ENCODE measurements at regions not wholly inside any gene's neighbourhood (a gene's known extent, or its start where the extent isn't known, plus 50 kb on each side); places are given as distances from the start of the nearest gene placed in this dataset.
A peak's percentile ranks its signal among the peaks of the same experiment; 100 is the strongest.

GRCh38 chr9:11872471-11872870 is 820.7 kb upstream of the TYRP1 start:
- no peak for TF ChIP-seq CTCF (conservative IDR thresholded peaks at IDR 0.05; ENCODE audit: low read depth, low read length)

GRCh38 chr9:11874414-11874813 is 818.8 kb upstream of the TYRP1 start:
- no peak for DNase-seq (ENCODE audit: low read depth)
- no peak for TF ChIP-seq CTCF (conservative IDR thresholded peaks at IDR 0.05; ENCODE audit: low read depth, low read length)

More at GRCh38 chr9:11872471-11872870, 820.7 kb upstream of the TYRP1 start:
- no peak for DNase-seq (ENCODE audit: low read depth)
- no peak overlapping the region for H3K4me3 ChIP-seq (ENCODE audit: low read depth, low read length)

GRCh38 chr9:11892401-11892800 is 800.8 kb upstream of the TYRP1 start:
- peak; percentile 17 for DNase-seq (ENCODE audit: low read depth)
- no peak for TF ChIP-seq CTCF (conservative IDR thresholded peaks at IDR 0.05; ENCODE audit: low read depth, low read length)
- H3K4me3 ChIP-seq (ENCODE audit: low read depth, low read length) = no peak overlapping the region

More at GRCh38 chr9:11874414-11874813, 818.8 kb upstream of the TYRP1 start:
- no peak overlapping the region for H3K4me3 ChIP-seq (ENCODE audit: low read depth, low read length)

GRCh38 chr9:11893331-11893730 is 799.9 kb upstream of the TYRP1 start:
- no peak for TF ChIP-seq CTCF (conservative IDR thresholded peaks at IDR 0.05; ENCODE audit: low read depth, low read length)
- DNase-seq (ENCODE audit: low read depth) = peak; percentile 81
- H3K4me3 ChIP-seq (ENCODE audit: low read depth, low read length) = no peak overlapping the region

- no peak overlapping the region for H3K4me3 ChIP-seq (ENCODE audit: low read depth, low read length)
- TF ChIP-seq CTCF (conservative IDR thresholded peaks at IDR 0.05; ENCODE audit: low read depth, low read length) = no peak
- no peak for DNase-seq (ENCODE audit: low read depth)
These were observed 799.0 kb upstream of the TYRP1 start for GRCh38 chr9:11894136-11894535.

- H3K4me3 ChIP-seq (ENCODE audit: low read depth, low read length) = no peak overlapping the region
- DNase-seq (ENCODE audit: low read depth) = no peak
These were observed 790.6 kb upstream of the TYRP1 start for GRCh38 chr9:11902610-11903009.

More at GRCh38 chr9:11902610-11903009, 790.6 kb upstream of the TYRP1 start:
- no peak for TF ChIP-seq CTCF (conservative IDR thresholded peaks at IDR 0.05; ENCODE audit: low read depth, low read length)
